ENCODE measurements at regions not wholly inside any gene's neighbourhood (a gene's known extent, or its start where the extent isn't known, plus 50 kb on each side); places are given as distances from the start of the nearest gene placed in this dataset.
"Not testable (repeated sequence)": the region's sequence is repeated elsewhere in the genome, so short reads cannot be mapped to it uniquely, and the experiment has no call there.

DNA sequence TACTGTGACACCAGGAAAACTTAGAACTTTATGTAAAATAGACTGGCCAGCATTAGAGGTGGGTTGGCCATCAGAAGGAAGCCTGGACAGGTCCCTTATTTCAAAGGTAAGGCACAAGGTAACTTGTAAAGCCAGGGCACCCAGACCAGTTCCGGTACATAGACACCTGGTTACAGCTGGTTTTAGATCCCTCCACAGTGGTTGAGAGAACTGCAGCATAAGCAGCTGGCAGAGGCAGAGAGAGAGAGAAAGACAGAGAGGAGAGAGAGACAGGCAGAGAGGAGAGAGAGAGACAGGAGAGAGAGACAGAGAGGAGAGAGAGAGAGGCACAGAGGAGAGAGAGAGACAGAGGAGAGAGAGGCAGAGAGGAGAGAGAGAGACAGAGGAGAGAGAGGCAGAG is 116.0 kb upstream of the PGR start:
- TF ChIP-seq EP300 (IDR thresholded peaks at IDR 0.05; ENCODE audit: low read depth in 2 of 2, low read length in 2 of 2); EP300 (CRISPR knock-in tag; IDR thresholded peaks at IDR 0.05; ENCODE audit: borderline replicate concordance); ZBTB1 (CRISPR knock-in tag; IDR thresholded peaks at IDR 0.05; ENCODE audit: borderline replicate concordance): not testable (repeated sequence)
- TF ChIP-seq, protein P1, sequence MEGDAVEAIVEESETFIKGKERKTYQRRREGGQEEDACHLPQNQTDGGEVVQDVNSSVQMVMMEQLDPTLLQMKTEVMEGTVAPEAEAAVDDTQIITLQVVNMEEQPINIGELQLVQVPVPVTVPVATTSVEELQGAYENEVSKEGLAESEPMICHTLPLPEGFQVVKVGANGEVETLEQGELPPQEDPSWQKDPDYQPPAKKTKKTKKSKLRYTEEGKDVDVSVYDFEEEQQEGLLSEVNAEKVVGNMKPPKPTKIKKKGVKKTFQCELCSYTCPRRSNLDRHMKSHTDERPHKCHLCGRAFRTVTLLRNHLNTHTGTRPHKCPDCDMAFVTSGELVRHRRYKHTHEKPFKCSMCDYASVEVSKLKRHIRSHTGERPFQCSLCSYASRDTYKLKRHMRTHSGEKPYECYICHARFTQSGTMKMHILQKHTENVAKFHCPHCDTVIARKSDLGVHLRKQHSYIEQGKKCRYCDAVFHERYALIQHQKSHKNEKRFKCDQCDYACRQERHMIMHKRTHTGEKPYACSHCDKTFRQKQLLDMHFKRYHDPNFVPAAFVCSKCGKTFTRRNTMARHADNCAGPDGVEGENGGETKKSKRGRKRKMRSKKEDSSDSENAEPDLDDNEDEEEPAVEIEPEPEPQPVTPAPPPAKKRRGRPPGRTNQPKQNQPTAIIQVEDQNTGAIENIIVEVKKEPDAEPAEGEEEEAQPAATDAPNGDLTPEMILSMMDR (CRISPR knock-in tag; IDR thresholded peaks at IDR 0.05) = not testable (repeated sequence)

Measured in HepG2 (cell line).